Astrocyte of the spinal cord (primary cell): ENCODE measurements at regions not wholly inside any gene's neighbourhood (a gene's known extent, or its start where the extent isn't known, plus 50 kb on each side); places are given as distances from the start of the nearest gene placed in this dataset.

Source experiments
- DNase-seq: peaks from one replicate; pipeline ENCODE4 v3.0.0; 2011; ENCODE audit warnings: low read depth, low spot score
- H3K4me3 ChIP-seq: 2 replicates; pipeline ENCODE4 v1.5.1; 2011; ENCODE audit warnings: low read depth, mild to moderate bottlenecking, low read length, moderate library complexity
- in situ Hi-C: cut with HindIII; loops from 2 replicates; pipeline ENCODE4 v1.10.0; 2017; ENCODE audit warnings: low sequenced_read_pairs
- TF ChIP-seq, protein P1 (sequence below): IDR thresholded peaks from 2 replicates; pipeline ENCODE4 v1.5.1; 2012; ENCODE audit warnings: low read depth, mild to moderate bottlenecking, low read length, inconsistent platforms

DNA sequence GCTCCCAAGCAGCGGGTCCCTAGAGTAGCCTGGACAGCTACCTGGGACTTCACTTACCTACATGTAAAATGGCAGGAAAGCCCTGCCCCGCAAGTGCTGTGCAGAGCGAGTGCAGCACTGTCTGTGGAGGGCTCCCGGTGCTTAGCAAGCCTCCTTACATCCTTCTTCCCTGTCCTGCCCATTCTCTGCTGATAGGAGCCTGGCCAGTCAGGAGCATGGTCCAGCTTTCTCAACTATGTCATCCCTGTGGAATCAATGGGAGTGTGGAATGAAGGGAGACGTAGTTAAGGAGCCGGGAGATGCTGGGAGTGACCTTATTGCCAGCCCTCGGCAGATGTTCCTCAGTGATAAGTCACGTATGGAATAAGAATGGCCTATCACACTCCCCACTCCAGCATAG, 661.9 kb upstream of the ID2 start:
- no peak for DNase-seq
- in situ Hi-C loops, result no loop called here
- no peak overlapping the region for H3K4me3 ChIP-seq
- TF ChIP-seq, protein P1, sequence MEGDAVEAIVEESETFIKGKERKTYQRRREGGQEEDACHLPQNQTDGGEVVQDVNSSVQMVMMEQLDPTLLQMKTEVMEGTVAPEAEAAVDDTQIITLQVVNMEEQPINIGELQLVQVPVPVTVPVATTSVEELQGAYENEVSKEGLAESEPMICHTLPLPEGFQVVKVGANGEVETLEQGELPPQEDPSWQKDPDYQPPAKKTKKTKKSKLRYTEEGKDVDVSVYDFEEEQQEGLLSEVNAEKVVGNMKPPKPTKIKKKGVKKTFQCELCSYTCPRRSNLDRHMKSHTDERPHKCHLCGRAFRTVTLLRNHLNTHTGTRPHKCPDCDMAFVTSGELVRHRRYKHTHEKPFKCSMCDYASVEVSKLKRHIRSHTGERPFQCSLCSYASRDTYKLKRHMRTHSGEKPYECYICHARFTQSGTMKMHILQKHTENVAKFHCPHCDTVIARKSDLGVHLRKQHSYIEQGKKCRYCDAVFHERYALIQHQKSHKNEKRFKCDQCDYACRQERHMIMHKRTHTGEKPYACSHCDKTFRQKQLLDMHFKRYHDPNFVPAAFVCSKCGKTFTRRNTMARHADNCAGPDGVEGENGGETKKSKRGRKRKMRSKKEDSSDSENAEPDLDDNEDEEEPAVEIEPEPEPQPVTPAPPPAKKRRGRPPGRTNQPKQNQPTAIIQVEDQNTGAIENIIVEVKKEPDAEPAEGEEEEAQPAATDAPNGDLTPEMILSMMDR, result no peak

DNA sequence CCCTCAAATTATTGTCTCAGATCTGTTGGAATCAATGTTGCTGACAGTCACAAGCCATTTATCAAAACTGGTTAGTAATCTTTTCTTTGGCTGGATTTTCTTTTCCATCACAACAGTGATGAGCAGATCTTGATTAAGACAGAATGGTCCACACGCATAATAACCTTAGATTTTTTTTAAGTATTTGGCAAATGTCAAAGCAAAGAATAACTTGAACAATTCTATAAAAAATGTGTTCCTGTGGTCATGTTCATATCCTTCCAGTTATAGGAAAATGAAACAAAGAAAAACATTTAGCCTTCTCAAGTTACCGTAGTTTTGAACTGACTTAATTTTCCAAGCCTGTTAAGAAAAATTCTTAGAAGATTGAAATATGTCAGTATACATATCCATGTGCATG, 659.9 kb upstream of the ID2 start:
- TF ChIP-seq, protein P1, result no peak
- in situ Hi-C loops, result no loop called here
- no peak for DNase-seq
- H3K4me3 ChIP-seq, result no peak overlapping the region

DNA sequence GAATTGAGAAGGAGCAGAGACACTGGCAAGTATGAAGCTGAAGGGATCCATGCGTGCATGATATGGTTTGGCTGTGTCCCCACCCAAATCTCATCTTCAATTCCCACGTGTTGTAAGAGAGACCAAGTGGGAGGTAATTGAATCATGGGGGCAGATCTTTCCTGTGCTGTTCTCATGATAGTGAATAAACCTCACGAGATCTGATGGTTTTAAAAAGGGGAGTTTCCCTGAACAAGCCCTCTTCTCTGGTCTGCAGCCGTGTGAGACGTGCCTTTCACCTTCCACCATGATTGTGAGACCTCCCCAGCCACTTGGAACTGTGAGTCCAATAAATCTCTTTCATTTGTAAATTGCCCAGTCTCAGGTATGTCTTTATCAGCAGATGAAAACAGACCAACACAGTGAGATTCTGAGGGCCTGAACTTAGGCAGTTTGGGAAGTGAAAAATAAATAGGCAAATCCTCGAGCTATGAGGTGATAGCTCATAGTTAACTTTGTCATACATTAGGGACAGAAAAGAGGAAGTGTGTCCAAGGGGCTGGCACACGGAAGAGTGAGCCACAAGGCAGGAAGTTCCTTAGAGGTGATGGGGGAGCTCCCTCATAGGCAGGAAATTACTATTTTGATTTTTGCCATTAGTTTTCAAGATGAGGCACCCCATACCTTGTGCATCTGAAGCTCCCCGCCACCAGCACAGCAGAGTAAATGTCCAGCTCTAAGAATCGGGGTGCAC, 658.8 kb upstream of the ID2 start:
- TF ChIP-seq, protein P1, result no peak
- DNase-seq, result no peak
- in situ Hi-C loops, result no loop called here
- no peak overlapping the region for H3K4me3 ChIP-seq

DNA sequence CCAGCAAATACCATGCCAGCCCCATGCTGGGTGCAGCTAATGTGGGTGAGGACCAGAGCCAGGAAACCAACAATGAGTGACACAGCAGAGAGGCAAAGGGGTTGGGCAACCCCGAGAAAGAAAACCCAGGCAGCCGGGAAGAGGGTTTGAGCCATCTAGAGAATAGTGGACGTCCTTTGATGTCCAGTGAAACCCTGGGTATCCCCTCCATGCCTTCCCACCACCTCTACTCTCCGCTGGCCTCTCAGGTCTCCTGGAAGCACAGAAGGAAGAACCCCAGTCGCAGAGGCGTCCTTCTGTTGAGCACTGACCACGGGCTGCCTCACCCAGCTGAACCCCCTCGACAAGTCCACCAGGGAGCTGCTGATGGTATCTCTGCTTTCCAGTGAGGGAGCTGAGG, 657.4 kb upstream of the ID2 start:
- in situ Hi-C loops, result no loop called here

DNA sequence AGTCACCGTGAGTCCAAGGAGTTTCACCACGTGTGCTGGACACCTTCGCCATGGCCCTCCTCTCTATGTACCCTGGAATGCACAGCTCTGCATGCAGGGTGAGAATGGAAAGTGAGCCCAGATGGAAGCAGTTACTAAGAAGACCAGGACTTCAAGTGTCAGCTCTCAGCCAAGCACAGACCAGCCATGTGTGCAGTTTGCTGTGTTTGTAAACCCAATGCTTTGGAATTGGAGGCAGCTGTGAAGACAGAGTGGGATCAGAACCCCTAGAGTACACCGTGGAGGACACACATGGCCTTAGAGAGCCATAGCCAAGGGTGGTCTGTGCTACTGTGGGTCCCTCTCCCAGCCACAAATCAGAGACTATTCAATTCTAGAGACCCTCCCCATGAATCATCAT, 655.5 kb upstream of the ID2 start:
- TF ChIP-seq, protein P1, result no peak
- H3K4me3 ChIP-seq, result no peak overlapping the region
- no peak for DNase-seq
- in situ Hi-C loops, result no loop called here

More for the DNA sequence above, 657.4 kb upstream of the ID2 start:
- TF ChIP-seq, protein P1, result no peak
- no peak overlapping the region for H3K4me3 ChIP-seq
- DNase-seq, result no peak

DNA sequence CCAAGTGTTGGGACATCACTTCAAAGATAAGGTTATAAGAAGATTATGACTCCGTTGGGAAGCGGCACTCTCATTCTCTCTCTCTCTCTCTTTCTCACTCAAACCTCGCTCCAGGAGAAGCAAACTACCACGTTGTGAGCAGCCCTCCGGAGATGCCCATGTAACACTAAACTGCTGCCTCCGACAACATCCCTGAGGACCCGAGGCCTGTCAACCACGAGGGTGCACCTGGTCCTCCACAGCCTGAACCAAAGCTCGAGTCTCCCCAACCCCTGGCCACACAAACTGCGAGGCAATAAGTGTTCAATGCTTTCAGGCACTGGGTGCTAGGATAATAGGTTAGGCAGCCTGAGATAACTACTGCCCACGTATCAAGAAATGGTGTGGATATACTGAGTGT, 654.5 kb upstream of the ID2 start:
- TF ChIP-seq, protein P1, result no peak
- in situ Hi-C loops, result no loop called here
- no peak overlapping the region for H3K4me3 ChIP-seq
- no peak for DNase-seq

DNA sequence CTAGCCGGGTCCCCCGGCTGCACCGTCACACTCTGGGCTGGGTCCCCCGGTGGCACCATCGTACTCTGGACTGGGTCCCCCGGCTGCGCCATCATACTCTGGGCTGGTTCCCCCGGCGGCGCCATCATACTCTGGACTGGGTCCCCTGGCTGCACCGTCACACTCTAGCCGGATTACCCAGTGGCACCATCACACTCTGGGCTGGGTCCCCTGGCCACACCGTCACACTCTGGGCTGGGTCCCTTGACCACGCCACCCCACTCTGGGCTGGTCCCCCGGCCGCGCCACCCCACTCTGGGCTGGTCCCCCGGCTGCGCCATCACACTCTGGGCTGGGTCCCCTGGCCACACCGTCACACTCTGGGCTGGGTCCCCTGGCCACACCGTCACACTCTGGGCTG, 653.8 kb upstream of the ID2 start:
- TF ChIP-seq, protein P1, result no peak
- no peak for DNase-seq
- H3K4me3 ChIP-seq, result no peak overlapping the region
- in situ Hi-C loops, result no loop called here
